Transverse colon (tissue), 4 donors: ENCODE measurements at regions not wholly inside any gene's neighbourhood (a gene's known extent, or its start where the extent isn't known, plus 50 kb on each side); places are given as distances from the start of the nearest gene placed in this dataset.

Experiments used
- DNase-seq: peaks from one replicate; pipeline ENCODE4 v3.0.0-alpha.2; 2019
- H3K27ac ChIP-seq, 4 donors: fragments of 200-600 bp; sonication (generic); 2 replicates each; pipeline ENCODE4 v1.5.1; 2016 to 2018; ENCODE audit warnings: inconsistent platforms in 4 of 4
- H3K27me3 ChIP-seq: fragments of 200-600 bp; sonication (generic); 2 replicates; pipeline ENCODE4 v1.5.1; 2017; ENCODE audit warnings: inconsistent platforms
- H3K36me3 ChIP-seq, 4 donors: fragments of 200-600 bp; sonication (generic); 2 replicates each; pipeline ENCODE4 v1.5.1; 2017 to 2019; ENCODE audit warnings: inconsistent platforms in 4 of 4
- H3K4me1 ChIP-seq, 4 donors: fragments of 200-600 bp; sonication (generic); 2 replicates each; pipeline ENCODE4 v1.5.1; 2017 to 2020; ENCODE audit warnings: inconsistent platforms in 4 of 4
- H3K4me3 ChIP-seq, 4 donors: fragments of 200-600 bp; sonication (generic); 1 replicate in 1 of 4; 2 replicates in 3 of 4; pipeline versions ENCODE4 v1.5.1 to v1.6.1; 2017 to 2019; ENCODE audit warnings: inconsistent platforms in 4 of 4
- H3K9me3 ChIP-seq, 2 donors: fragments of 200-600 bp; sonication (generic); 2 replicates each; pipeline ENCODE4 v1.5.1; 2017 to 2019; ENCODE audit warnings: inconsistent platforms in 2 of 2
- CTCF ChIP-seq, 5 experiments: fragments of 200-600 bp in 3 of 5; fragments of 450-650 bp in 2 of 5; sonication (generic) in 3 of 5; IDR thresholded peaks; 1 replicate in 2 of 5; 2 replicates in 3 of 5; pipeline ENCODE4 v1.5.1; 2016 to 2017; ENCODE audit warnings: antibody characterized with exemption in 5 of 5, inconsistent platforms in 3 of 5, mild to moderate bottlenecking in 2 of 5, moderate library complexity in 1 of 5
- EP300 ChIP-seq: sonication (generic); formaldehyde crosslinking; IDR thresholded peaks from one replicate; pipeline ENCODE4 v1.6.1; 2017; ENCODE audit warnings: antibody characterized with exemption, low read depth
- POLR2A ChIP-seq: fragments of 450-650 bp; IDR thresholded peaks from one replicate; pipeline ENCODE4 v1.6.1; 2016; ENCODE audit warnings: antibody characterized with exemption, mild to moderate bottlenecking, moderate library complexity
- POLR2AphosphoS5 ChIP-seq, 3 donors: sonication (generic); formaldehyde crosslinking; IDR thresholded peaks; one replicate each; pipeline ENCODE4 v1.6.1; 2016; ENCODE audit warnings: antibody characterized with exemption in 3 of 3
- whole genome bisulfite sequencing, 2 donors: methylation state at CpG; one replicate each; pipeline ENCODE4 v1.1.5; 2018; ENCODE audit warnings: low coverage in 1 of 2; 5-methylcytosine and 5-hydroxymethylcytosine counted together
- in situ Hi-C, 4 donors: fragments of 200-750 bp; cut with MboI; loops; one replicate each; pipeline versions ENCODE4 v1.15.0 to v1.15.1; 2017; ENCODE audit warnings: low sequenced_read_pairs in 3 of 4, low pct_ligation_motif_present in 1 of 4, low pct_unique_long_range_greater_than_20kb in 1 of 4
- intact Hi-C: fragments of 100-400 bp; cut with DNase I; formaldehyde crosslinking; loops from one replicate; pipeline ENCODE4 v1.15.1; 2023; ENCODE audit warnings: low total_unique reads

GRCh38 chr5:72604111-72604797 is 97.0 kb upstream of the ZNF366 start:
- DNase-seq = no peak
- no peaks in the 10 kb centered on the region for H3K36me3 ChIP-seq
- intact Hi-C loops (no loop called here), in situ Hi-C loops (loop anchor here in 2 of 4 donors (25.0 kb wide), 2 partner anchors 208 to 233 kb away; partner anchors contain the start of gene TNPO1 (in 1 of the 2))
- H3K4me1 ChIP-seq = peaks cover 13 to 35% (median 35%) of the 10 kb centered on the region in 4 donors
- TF ChIP-seq POLR2AphosphoS5 (IDR thresholded peaks at IDR 0.05) = no peak
- TF ChIP-seq POLR2A = no peak
- H3K27ac ChIP-seq = peak overlapping the region in 1 of 4 donors; percentile 28
- 73 to 90% methylated on average over 5 to 11 of the region's 11 CpGs for WGBS, 2 donors
- no peak overlapping the region for H3K4me3 ChIP-seq
- H3K9me3 ChIP-seq = no peaks in the 10 kb centered on the region
- no peaks in the 10 kb centered on the region for H3K27me3 ChIP-seq

GRCh38 chr5:72602696-72603685 is 95.8 kb upstream of the ZNF366 start:
- no peaks in the 10 kb centered on the region for H3K27me3 ChIP-seq
- H3K9me3 ChIP-seq = no peaks in the 10 kb centered on the region
- no peak for DNase-seq
- intact Hi-C loops (no loop called here), in situ Hi-C loops (loop anchor here in 2 of 4 donors (25.0 kb wide), 2 partner anchors 209 to 234 kb away; partner anchors contain the start of gene TNPO1 (in 1 of the 2))
- H3K4me1 ChIP-seq = peaks cover 13 to 35% (median 35%) of the 10 kb centered on the region in 4 donors
- no peak for TF ChIP-seq POLR2AphosphoS5 (IDR thresholded peaks at IDR 0.05)
- TF ChIP-seq EP300 = no peak
- no peaks in the 10 kb centered on the region for H3K36me3 ChIP-seq
- peak overlapping the region in 2 of 4 donors; percentile 6 to 67 for H3K27ac ChIP-seq
- WGBS, 2 donors = 51 to 73% methylated on average over 6 of the region's 6 CpGs
- no peak overlapping the region for H3K4me3 ChIP-seq

- Histone ChIP-seq H3K36me3 (no peaks in the 10 kb centered on the region), H3K27me3 (no peaks in the 10 kb centered on the region), H3K4me1 (peaks cover 20 to 45% (median 35%) of the 10 kb centered on the region in 4 donors), H3K27ac (peak overlapping the region in 1 of 4 donors; percentile 10), H3K4me3 (no peak overlapping the region), H3K9me3 (no peaks in the 10 kb centered on the region)
- 69 to 80% methylated on average over 1 of the region's 1 CpG for WGBS, 2 donors
- intact Hi-C loops = no loop called here
- no peak for DNase-seq
- no peak for TF ChIP-seq POLR2AphosphoS5 (IDR thresholded peaks at IDR 0.05)
- no peak for TF ChIP-seq POLR2A
- TF ChIP-seq EP300 = no peak
- no peak for TF ChIP-seq CTCF (IDR thresholded peaks at IDR 0.05)
- in situ Hi-C loops = loop anchor here in 2 of 4 donors (25.0 kb wide), 2 partner anchors 210 to 235 kb away; partner anchors contain the start of gene TNPO1 (in 1 of the 2)
These were observed 94.7 kb upstream of the ZNF366 start for GRCh38 chr5:72601861-72602260.

- DNase-seq = peak; percentile 24
- Histone ChIP-seq H3K27ac (peak overlapping the region; percentile 54 to 77 (median 65)), H3K4me1 (peaks cover 21 to 50% (median 35%) of the 10 kb centered on the region in 4 donors), H3K4me3 (no peak overlapping the region), H3K27me3 (no peaks in the 10 kb centered on the region), H3K36me3 (no peaks in the 10 kb centered on the region), H3K9me3 (no peaks in the 10 kb centered on the region)
- in situ Hi-C loops = loop anchor here in 2 of 4 donors (25.0 kb wide), 2 partner anchors 212 to 237 kb away; partner anchors contain the start of gene TNPO1 (in 1 of the 2)
- 43 to 54% methylated on average over 2 to 3 of the region's 3 CpGs for WGBS, 2 donors
- TF ChIP-seq POLR2AphosphoS5 (IDR thresholded peaks at IDR 0.05) (peak in 1 of 3 donors; percentile 66), POLR2A (no peak)
- intact Hi-C loops = no loop called here
These were observed 93.3 kb upstream of the ZNF366 start for GRCh38 chr5:72600391-72600981.
